ENCODE measurements at regions not wholly inside any gene's neighbourhood (a gene's known extent, or its start where the extent isn't known, plus 50 kb on each side); places are given as distances from the start of the nearest gene placed in this dataset.
"Not testable (repeated sequence)": the region's sequence is repeated elsewhere in the genome, so short reads cannot be mapped to it uniquely, and the experiment has no call there.

- TF ChIP-seq HCFC1 (IDR thresholded peaks at IDR 0.05; ENCODE audit: low read length) (no peak), EED (IDR thresholded peaks at IDR 0.05; ENCODE audit: low read depth) (no peak), BRCA1 (IDR thresholded peaks at IDR 0.05; ENCODE audit: low read depth, low read length) (no peak), RELA (IDR thresholded peaks at IDR 0.05; ENCODE audit: borderline replicate concordance, partially characterized antibody) (no peak), NR2F1 (conservative IDR thresholded peaks at IDR 0.05) (no peak), NKRF (conservative IDR thresholded peaks at IDR 0.05) (no peak)
- TF ChIP-seq, protein P1, sequence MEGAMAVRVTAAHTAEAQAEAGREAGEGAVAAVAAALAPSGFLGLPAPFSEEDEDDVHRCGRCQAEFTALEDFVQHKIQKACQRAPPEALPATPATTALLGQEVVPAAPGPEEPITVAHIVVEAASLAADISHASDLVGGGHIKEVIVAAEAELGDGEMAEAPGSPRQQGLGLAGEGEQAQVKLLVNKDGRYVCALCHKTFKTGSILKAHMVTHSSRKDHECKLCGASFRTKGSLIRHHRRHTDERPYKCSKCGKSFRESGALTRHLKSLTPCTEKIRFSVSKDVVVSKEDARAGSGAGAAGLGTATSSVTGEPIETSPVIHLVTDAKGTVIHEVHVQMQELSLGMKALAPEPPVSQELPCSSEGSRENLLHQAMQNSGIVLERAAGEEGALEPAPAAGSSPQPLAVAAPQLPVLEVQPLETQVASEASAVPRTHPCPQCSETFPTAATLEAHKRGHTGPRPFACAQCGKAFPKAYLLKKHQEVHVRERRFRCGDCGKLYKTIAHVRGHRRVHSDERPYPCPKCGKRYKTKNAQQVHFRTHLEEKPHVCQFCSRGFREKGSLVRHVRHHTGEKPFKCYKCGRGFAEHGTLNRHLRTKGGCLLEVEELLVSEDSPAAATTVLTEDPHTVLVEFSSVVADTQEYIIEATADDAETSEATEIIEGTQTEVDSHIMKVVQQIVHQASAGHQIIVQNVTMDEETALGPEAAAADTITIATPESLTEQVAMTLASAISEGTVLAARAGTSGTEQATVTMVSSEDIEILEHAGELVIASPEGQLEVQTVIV (IDR thresholded peaks at IDR 0.05; ENCODE audit: borderline replicate concordance, partially characterized antibody): no peak
- TF ChIP-seq, protein P2, sequence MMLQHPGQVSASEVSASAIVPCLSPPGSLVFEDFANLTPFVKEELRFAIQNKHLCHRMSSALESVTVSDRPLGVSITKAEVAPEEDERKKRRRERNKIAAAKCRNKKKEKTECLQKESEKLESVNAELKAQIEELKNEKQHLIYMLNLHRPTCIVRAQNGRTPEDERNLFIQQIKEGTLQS (IDR thresholded peaks at IDR 0.05; ENCODE audit: borderline replicate concordance, extremely low read depth, low read depth, low read length): no peak
Measured at GRCh38 chr7:45278763-45279398, 121.3 kb downstream of the RAMP3 start (continued).

DNA sequence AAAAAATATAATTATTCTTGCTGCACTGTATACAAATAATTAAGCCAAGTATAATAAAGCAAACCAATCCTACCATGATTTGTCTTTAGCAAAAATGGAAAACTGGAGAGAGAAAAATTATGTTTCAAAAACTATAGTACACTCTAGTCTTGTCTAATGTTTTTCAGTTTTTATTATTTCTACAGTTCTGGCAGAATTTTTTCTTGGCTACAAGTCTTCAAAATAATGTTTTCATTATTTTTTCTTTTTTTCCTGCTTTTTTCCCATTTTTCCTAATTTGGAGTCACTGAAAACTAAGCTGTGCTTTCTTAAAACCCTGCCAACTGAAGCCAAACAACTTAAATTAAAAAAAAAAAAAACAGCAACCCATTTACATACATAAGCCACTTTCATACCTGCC, 132.0 kb downstream of the RAMP3 start:
- H3K27ac ChIP-seq (ENCODE audit: control insufficient read depth, insufficient read depth); H3K4me2 ChIP-seq (ENCODE audit: control insufficient read depth, insufficient read depth); DNase-seq (ENCODE audit: low read depth, low spot score); intact Hi-C loops (cut with micrococcal nuclease; ENCODE audit: unreplicated experiment); H2AFZ ChIP-seq (ENCODE audit: control insufficient read depth, low read depth, low read length); FAIRE-seq; SMC1A ChIA-PET (ENCODE audit: uncharacterized antibody, unreplicated experiment); H3K9ac ChIP-seq (ENCODE audit: control insufficient read depth, insufficient read depth, low read length); H3K4me1 ChIP-seq (ENCODE audit: control insufficient read depth, insufficient read depth, low read length); H3K36me3 ChIP-seq (ENCODE audit: control insufficient read depth in 2 of 2, insufficient read depth in 2 of 2, low read length in 1 of 2); H4K20me1 ChIP-seq (ENCODE audit: control insufficient read depth, insufficient read depth); H3K4me3 ChIP-seq; H3K27me3 ChIP-seq (replicated peaks in 1 of 2; ENCODE audit: control insufficient read depth in 2 of 2, insufficient read depth in 2 of 2, low read length in 1 of 2); BruUV-seq (replicated peaks); CTCF ChIA-PET; in situ Hi-C loops (cut with MboI); RAD21 ChIA-PET (ENCODE audit: unreplicated experiment); H3K79me2 ChIP-seq (ENCODE audit: control insufficient read depth, insufficient read depth, low read length); POLR2A ChIA-PET; H3K9me3 ChIP-seq (replicated peaks; ENCODE audit: control insufficient read depth, insufficient read depth, low read length); ATAC-seq: not testable (repeated sequence)

Data from GM12878 (cell line).